EH (cell line): ENCODE measurements at regions not wholly inside any gene's neighbourhood (a gene's known extent, or its start where the extent isn't known, plus 50 kb on each side); places are given as distances from the start of the nearest gene placed in this dataset.
A peak's percentile ranks its signal among the peaks of the same experiment; 100 is the strongest.
"Not testable (repeated sequence)": the region's sequence is repeated elsewhere in the genome, so short reads cannot be mapped to it uniquely, and the experiment has no call there.

Experiments
- DNase-seq: peaks from one replicate; pipeline ENCODE4 v3.0.0-alpha.2; 2015; ENCODE audit warnings: low read depth

DNA sequence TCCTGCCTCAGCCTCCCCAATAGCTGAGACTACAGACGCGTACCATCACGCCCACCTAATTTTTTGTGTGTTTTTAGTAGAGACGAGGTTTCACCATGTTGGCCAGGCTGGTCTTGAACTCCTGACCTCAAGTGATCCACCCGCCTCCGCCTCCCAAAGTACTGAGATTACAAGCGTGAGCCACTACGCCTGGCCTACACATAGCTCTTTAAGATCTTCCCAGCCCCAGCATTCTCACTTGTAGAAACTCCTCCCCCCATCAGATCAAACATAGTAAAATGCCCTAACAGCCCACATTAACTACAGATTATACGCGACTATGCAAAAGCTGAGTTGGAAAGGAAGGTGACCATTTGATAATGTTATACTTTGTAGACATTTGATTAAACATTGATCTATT is 634.8 kb downstream of the MATN1 start:
- no peak for DNase-seq

DNA sequence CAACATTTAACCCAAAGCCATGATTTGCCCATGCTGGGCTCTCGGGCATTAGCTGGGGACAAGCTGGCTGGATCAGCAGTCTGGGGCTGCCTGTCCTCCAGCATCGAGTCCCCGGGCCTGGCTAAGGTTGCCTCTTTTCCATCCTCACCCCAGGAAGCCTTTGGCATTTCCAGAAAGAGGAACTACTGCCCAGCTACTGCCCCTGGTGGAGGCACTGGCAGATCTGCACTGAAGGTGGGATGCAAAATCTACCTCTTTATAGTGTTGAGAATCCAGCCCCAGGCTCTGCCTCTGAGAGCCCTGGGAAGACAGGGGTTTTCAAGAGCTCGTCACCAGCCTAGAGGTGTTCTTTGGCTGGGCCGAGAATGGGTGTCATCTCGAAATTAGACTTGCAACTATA is 635.9 kb downstream of the MATN1 start:
- peak; percentile 13 for DNase-seq

DNA sequence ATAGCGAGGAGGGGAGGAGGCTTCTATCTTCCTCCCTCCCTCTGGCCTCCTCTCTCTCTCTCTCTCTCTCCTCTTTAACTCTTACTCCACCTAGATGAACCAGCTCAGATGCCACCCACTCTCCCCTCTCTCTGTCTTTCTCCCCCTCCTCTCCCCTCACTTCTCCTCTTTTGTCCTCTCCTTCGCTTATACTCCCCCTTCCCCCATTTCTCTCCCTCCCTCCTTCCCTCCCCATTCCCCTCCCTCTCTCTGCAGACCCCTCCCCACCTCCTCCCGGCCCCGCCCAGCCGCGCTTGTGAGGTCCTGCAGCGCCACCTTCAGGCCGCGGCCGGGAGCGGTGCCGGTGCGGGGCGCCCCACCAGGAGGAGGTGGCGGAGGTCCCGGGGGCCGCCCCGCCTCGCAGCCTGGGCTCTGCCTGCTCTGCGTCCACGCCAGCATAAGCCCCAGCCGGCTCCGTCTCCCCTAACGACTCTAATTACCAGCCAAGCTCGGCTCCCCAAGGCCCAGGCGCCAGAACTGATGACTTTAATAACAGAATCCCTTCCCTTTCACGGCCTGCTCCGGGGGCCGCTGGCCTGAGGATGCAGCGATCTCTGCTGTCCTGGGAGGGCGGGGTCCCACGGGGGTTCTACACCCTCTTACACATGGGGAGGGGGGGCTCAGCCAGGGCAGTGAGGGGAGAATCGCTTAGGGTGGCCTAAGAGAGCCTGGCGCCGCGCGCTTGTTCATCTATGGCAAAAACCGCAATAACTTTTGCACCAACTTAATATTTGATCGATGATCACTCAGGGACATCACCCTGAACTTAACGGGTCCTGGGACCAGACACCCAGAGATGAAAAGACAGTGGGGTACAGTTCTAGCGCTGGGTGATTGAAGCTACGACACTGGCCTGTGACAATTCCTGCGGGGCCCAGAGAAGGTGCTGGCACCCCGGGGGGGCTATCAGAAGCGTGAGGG is 637.3 kb downstream of the MATN1 start:
- DNase-seq, result peak; percentile 49

DNA sequence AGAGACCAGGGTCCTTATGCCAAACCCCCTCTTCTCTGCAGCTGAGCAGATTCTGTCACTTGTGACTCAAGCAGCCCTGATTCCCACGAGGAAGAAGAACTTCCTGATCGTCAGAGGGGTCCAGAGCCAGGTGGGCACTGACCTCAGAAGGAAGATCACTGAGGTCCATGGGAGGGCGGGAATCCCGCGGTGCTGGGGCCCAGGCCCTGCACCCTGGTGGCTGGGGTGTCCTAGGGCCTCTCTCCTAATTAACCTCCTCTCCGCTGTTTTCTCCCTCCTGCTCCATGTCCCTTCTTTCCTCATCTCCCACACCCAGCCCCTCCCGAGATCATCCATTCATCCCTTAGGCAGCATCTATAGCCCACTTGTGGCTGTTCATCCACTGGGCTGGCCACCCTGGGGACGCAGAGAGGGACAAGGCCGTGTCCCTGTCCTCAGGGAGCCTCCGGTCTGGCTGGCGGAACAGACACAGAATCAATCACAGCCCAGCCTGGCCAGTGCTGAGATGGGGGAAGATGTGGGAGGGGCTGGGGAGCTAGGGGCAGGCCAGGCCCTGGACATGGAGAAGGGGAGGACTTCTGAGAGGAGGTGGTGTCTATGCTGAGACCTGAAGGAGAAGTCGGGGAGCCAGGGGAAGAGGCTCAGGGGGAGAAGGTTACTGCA is 638.3 kb downstream of the MATN1 start:
- no peak for DNase-seq

DNA sequence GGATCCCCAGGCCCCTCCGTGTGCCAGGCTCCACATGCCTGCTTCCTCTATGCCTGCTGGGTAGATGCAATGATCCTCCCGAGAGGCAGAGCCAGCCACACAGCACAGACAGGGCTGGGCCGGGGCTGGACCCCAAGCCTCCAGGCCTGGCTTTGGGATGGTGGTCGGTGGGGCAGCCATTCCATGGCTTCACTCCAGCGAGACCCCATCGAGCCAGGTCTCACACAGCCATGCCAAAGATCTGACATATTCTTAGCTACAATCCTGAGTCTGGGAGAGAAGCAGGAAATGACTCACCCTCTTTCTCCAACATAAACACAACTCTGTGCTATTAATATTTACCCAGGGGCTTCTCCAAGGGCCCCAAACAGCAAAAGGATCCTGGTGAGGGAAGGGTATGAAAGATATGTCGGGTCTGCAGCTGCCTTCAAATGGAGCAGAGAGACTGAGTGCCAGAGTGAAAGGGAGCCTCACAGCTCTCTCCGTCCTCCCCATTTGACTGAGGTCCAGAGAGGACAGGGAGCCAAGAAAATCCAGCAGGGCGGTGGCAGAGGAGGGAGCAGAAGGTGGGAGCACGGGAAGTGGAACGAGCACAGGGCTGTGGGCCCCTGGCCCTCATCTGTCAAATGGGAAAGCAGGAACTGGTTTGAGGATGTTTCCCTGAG is 639.5 kb downstream of the MATN1 start:
- DNase-seq, result peak; percentile 88

DNA sequence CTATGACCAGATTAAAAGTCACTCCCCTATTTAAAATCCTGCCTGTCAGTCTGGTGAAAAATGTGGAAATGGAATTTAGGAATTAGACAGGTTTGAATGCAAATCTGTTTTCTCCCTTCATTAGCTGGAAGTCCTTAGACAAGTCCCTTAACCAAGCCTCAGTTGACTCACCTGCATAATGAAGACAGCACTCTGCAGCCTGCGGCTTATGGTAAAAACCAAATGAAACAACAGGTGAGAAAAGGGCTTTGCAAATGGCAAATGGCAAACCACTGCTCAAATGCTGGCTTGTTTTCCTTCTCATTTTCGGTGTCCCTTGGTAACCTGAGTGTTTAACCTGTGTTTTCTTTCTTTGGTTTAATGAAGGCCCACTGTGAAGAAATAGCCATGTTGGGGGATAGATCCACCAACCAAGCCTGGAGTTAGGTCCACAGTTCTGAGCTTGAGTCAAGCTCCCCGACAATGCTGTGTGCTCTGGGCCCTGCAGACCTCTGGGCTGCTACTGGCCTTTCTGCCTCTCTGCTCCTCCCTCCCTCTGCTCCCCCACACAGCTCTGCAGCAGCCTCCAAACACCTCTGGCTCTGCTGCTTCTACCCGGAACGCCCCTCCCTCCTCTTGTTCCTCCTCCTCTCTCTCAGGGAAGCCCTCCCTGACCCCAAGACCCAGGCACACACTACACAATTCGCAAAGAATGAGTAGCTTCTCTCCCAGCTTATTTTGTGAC is 641.8 kb downstream of the MATN1 start:
- DNase-seq, result no peak

DNA sequence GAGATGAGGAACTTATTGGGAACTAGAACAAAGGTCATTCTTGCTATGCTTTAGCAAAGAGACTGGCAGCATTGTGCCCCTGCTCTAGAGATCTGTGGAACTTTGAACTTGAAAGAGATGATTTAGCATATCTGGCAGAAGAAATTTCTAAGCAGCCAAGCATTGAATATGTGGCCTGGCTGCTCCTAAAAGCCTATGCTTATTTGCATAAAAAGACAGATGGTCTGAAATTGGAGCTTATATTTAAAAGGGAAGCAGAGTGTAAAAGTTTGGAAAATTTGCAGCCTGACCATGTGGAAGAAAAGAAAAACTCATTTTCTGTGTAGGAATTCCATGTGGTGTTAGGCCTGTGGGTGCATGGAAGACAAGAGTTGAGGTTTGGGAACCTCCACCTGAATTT is 647.5 kb downstream of the MATN1 start:
- DNase-seq, result not testable (repeated sequence)

DNA sequence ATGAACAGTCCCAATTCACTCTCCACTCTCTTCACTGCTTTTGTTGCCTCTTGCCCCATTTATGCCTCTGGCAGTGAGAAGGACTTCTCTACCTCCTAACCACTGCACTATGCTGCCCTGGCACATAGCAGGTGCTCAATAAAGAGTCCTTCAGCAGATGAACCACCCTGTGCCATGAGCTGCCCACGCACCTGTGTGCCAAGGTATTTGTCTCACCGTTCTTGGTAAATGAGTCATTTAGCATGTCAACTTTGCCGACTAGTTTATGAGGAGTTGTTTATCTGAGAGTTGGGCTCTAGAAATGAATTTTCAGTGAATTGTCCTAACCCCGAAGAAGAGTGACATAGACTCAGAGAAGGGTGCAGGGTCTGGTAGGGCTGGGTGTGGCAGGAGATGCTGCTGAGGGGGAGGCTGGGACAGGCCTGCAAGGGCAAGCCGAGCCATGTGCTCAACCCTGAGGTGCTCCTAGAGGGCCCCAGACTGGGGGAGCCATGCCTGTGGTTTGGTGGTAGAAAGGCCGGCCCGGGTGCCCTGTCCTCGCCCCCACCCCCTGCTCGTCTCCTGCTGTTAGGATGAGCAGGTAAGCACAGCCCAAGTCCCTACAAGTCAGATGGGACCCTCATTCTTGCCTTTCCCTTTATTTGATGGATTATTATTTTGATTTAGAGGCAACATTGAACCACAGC is 654.5 kb downstream of the MATN1 start:
- DNase-seq, result no peak

DNA sequence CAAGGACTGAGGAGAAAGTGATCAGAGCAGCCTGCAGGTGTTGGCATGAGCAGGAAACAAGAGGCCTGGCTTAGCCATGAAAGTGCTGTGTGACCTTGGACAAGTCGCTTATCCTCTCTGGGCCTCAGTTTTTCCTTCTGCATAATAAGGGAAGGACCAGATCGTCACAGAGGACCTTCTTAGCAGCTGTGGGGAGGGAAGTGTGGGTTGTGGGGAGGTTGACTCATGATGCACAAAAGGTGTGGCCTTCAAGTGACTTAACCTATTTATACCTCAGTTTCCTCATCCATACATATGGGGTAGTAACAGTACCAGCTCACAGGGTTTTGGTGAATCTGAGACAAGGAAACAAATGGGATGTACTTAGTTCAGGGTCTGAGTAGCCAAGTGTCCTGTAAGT is 658.8 kb downstream of the MATN1 start:
- DNase-seq, result no peak

DNA sequence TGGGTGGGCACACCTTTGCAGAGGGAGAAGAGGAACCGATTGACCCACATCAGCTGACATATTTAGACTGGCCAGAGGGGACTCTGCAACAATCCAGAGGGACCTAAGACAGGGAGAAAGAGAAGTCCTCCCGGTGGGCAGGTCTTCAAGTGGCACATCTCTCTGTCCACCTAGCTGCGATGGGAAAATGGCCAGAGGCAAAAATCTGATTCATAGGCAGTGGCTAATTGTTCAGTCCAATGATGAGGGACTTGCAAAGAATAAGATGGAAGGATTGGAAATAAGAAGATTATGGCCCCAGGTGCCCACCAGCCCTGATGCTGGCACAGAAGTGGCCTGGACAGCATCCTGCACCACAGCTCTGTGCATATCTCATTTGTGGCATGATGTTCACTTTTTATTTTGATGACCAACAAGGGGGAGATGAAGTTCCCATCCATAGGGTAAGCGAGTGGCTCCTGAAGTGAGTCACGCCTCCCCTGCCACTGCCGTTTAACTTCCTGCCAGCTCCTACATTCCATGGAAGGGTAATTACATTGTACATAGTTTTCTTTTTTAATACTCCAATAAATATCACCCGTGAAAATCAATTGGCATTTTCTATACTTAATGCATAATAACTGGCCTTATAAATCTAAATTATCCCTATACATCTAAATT is 659.6 kb downstream of the MATN1 start:
- DNase-seq, result peak; percentile 48

DNA sequence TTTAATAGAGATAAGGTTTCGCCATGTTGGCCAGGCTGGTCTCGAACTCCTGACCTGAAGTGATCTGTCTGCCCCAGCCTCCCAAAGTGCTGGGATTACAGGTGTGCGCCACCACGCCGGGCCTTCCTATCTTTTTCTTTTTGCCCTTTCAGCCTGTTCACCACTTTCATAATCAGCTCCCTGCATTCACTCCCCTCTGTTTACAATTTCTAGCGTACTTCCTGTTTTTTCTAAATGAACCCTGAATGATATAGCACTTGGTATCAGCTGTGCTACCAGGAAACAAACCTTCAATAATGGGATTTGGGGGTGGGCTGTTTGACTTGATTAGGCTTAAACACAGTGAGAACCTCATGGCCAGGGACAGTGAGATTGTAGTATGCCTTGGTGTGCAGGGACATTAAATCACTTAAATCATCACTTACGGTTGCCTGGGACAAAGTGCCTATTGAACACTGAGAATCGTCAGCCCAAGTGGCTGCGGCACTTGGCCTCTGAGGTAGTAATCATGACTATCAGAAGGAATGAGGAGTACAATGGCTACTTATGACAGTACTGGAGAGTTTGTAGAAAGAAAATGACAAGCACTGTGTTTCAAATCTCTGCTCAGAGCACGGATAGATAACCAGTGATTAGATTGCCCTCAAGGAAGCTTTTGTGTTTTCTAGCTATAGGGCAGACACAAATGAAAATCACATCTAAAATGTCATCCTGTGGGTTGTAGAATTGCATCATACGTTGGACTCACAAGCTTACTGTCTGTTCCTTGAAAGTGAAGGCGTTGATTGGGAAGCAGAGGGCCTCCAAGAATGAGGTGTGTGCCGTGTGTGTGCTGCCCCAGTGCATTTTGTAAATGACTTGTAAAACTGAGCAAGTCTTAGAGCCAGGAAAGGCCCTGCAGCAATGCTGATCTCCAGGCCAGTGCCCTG is 661.8 kb downstream of the MATN1 start:
- DNase-seq, result no peak

DNA sequence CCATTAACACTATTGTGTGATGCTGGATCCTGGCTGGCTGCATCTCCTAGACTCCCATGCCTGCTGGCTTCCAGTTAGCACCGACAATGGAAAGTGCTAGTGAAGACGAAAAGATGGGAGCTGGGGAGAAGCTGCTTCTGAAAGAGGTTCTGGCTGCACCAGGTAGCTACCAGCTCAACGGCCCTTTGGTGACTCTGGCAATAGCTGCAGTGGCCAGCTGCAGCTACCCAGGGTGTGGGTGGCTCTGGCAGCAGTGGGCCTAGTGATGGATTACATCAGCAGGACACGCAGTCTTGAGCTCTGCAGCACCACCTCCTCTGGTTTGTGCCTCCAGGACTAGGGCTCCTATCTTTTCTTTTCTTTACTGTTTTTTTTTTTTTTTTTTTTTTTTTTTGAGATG is 662.6 kb downstream of the MATN1 start:
- DNase-seq, result no peak

DNA sequence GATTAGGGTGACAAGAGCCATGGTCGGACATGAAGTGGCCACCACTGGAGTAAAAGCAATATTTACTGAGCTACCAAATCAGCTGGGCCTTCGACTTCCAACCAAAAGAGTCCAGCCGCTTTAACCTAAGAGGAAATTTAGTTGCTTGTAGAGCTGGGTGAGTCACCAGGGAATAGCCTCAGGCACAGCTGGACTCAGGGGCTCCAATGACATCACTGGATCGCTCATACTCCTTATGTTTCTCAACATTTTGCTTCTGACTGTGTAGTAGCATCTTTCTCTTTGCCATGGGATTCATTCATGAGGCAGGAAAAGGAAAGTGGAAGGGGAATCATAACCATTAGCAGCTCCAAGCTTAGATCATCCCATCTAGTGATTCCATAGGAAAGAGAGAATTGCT is 664.4 kb downstream of the MATN1 start:
- DNase-seq, result peak; percentile 97

DNA sequence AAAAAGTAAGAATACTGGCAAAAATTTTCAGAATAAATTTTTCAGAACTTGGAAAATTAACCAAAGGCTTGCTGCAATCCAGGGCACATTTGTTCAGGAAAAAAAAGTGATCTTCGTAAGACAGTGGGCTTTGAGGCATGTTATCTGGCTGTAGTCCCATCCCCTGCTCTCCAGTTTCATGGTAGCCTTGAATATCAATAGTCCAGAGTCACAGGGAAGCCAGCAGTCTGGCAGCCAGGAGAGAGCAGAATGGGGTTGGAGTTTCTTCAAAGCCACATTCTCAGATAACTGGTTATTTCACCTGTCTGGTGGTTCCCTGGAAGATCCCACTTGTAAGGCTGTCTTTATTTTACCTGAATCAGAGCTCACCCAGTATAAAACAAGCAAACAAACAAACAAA is 669.3 kb downstream of the MATN1 start:
- DNase-seq, result no peak

DNA sequence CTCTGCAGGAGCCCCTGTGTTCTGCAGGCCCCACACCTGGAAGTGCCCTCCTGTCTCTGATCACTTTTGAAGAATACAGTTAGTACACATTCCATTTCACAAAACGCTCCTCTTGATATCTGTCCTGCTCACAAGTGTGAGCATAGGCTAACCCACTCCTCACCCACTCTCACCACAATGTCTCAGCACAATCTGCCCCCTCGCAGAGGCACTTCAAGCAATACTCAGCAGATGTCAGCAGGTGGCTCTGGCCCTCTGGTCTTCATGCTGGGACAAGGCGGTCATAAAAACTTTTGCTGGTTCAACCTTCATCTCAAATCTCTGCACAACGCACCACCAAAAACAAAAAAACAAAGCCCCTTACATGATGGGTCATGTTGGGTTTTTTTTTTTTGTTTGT is 671.2 kb downstream of the MATN1 start:
- no peak for DNase-seq

DNA sequence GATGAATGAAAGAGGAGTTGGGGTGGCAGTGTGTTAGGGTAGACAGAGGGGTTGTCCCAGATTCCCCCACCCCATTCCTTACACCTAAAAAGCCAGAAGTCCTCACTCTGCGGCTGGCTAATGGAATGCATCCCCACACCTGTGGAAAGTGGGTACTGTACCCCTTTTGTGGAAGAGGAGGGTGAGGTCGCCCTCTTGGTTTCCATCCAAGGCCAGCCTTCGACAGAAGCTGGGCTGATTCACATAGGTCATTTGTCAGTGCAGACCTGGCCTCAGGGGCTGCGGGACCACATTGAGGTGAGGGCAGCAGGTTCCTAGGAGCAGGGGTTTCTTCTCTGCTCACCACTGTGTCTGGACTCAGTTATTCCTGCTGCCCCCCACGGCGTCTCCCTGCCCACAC is 671.6 kb downstream of the MATN1 start:
- no peak for DNase-seq

DNA sequence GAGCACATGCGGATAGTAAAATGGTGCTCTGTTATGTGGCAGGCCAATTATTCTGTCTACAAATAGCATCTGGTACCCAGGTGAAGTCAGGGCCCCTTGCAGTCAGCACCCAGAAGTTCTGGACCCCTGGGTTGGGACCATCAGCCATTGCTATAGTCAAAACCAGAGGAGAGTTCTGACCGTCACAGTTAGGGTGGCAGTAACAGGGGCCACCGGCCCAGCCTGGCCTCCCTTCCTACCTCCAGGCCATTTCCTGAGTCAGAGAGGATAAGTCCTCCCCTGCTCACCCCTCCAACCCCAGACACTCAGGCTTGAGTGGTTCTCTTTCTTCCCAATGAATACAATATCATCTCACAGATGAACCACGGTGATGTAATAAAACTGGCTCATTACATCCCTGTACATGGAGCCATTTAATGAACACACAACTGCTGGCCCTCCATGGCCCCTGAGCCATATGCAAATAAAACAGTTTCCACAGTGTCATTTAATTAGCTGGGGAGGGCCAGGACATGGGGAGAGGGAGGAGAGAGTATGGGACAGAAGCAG is 673.6 kb downstream of the MATN1 start:
- no peak for DNase-seq

DNA sequence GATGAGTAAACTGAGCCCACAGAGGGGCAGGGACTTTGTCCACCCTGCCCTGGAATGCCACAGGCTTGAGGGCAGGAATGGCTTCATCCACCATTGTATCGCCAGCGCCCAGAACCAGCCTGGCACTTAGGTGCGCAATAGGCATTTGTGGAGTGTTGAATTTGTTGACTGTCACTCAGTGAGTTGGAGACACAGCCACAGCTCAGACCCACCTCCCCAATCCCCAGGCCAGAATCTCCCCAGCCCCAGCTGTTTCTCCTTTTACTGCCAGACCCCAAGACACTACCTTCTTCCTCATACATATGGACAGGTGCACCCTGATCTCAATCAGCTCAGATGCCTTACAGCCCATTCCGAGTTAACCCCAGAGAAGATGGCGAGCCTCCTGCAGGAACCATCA is 674.5 kb downstream of the MATN1 start:
- no peak for DNase-seq

DNA sequence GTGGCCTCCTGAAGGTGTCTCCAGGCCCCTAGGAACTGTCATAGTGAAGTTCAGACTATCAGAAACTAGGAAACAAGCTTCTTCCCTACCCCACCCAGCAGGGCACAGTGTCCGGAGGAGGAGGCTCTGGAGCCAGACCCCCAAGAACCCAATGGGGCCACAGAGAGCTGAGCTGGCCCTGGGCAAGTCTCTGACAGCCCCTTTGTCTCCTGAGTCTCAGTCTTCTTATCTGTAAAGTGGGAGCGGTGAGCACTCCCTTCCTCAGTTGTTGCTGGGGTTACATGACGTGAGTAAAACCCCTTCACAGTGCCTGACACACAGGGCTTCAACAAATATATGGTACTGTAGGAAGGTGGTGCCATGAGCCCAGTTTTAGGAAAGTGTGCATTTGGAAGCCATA is 675.8 kb downstream of the MATN1 start:
- DNase-seq, result no peak

DNA sequence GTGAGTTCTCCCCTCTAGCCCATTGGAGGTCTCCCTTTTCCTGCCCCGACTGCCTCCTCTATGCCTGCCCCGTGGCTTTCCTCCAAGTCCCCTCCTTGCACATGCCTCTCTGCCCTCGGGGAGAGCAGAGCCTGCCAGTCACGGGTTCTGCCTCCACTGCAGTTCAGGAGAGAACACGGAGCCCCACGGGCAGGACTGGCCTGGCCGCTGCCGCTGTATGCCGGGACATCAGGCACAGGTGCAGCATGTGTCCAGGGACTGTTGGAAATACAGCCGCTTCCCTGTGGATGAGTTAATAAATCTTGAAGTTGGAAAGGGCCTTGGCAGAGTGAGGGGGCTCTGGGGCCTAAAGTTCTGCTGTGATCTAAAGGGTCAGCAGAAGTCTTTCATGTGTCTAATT is 676.6 kb downstream of the MATN1 start:
- DNase-seq, result no peak
